Islet precursor cell (in vitro differentiated cells): ENCODE measurements at regions not wholly inside any gene's neighbourhood (a gene's known extent, or its start where the extent isn't known, plus 50 kb on each side); places are given as distances from the start of the nearest gene placed in this dataset.
A peak's percentile ranks its signal among the peaks of the same experiment; 100 is the strongest.

Experiments
- DNase-seq: peaks from one replicate; pipeline ENCODE4 v3.0.0-alpha.2; 2018

DNA sequence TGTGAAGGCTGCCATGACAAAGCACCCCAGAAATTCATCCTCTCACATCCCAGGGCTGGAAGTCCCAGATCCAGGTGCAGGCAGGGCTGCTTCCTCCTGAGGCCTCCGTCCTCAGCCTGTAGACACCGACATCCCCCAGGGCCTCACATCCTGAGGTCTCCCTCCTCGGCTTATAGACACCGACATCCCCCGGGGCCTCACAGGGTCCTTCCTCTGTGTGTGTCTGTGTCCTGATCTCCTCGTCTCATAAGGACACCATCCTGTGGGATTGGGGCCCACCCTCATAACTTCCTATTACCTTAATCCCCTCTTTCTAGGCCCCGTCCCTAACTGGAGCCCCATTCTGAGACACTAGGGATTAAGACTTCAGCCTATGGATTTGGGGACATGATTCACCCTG is 92.0 kb upstream of the SNTG2 start:
- peak; percentile 45 for DNase-seq

DNA sequence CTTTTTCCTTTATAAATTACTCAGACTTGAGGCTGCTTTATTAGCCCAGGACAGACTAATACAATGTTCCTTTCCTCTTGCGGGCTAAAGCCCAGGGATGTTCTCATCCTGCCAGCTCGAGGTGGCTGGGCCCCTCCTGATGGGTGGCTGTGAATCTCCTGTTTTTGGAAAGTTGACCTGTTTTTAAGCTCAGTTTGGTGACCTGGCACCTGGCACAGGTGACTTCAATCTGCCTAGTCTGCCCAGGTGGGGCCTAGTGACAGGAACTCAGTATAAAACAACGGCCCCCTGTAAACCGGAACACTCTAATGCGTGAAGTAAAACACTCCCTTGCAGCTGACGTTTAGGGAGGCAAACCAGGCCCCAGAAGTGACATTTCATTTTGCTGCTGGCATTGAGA is 92.7 kb upstream of the SNTG2 start:
- peak; percentile 31 for DNase-seq

DNA sequence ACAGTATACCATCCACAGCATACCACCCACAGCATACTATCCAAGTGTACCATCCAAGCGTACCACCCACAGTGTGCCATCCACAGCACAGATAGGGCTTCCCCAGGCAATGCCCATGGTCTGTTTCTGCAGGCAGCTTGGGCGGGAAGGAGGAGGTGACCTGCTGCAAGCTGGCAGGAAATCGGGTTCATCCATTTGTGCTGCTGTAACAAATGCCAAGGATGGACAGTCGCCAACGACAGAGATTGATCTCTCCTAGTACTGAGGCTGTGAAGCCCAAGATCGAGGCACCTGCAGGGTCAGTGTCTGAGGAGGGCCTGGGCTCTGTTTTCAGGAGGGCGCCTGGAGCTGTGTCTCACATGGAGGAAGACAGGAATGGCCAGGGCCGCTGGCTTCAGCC is 93.6 kb upstream of the SNTG2 start:
- no peak for DNase-seq

DNA sequence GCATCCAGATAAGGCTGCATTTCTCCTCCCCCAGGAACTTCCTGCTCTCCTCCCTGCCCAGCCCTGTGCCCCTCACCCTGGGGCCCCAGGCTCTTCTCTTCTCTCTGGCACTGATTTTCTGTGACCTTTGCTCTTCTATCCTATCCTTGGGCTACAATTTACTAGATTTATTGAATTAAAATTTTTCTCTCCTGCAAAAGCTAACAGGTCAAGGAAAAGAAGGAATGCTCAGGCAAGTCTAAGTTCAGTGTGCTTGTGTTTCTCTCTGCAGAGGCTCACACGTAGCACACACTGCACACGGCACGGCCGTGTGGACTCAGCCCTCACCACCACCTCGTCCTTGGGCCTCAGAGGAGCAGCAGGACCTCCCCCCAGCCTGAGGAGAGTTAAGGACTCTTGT is 94.2 kb upstream of the SNTG2 start:
- no peak for DNase-seq

DNA sequence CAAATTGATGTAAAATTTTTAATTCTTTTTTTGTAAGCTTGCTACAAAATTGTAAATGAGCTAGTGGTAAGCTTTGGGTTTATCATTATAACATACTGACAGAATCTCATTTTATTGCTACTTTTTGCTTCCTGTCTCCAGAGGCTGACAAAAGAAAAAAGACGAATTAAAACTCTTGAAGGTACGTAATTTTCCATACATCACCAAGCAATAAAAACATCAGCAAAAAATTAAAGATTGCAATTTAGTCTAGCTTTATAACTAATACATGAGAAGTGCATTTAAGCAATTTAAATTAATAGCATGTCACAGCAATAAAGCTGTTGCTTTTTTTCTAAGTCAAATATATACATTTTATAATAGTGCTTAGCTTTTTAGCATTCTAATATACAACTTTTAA is 94.6 kb upstream of the SNTG2 start:
- DNase-seq, result no peak

DNA sequence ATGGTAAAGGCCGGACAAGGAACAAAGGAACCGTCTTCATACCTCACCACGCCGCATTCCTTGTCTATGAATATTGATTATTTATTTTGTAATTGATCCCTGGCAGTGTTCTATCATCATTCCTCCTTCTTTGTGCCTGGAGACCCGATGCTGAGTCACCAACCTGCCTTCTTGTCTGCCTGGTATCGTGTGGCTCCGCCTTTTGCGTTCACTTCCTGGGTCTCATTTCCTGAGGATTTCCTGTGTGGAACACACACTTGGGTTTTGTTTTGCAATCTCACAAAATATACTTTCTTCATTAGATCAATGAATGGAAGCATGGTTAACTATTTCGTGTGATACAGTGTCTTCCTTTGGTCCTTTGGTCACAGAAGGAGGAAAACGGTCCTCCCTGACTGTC is 95.5 kb upstream of the SNTG2 start:
- no peak for DNase-seq

DNA sequence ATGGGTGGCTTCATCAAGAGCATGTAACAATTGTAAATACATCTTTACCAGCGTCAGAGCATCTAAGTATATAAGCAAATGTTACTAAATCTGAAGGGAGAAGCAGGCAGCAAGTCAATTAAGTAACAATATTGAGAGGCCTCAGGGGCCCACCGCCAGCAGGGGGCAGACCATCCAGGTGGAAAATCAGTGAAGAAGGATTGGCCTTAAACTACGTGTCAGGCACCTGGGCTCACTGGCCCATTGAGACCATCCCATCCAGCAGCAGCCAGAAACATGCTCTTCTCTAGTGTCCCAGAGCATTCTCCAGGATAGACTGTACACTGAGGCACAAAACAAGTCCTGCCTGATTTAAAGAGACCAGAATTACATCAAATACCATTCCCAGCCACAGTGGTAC is 96.2 kb upstream of the SNTG2 start:
- DNase-seq, result peak; percentile 77

DNA sequence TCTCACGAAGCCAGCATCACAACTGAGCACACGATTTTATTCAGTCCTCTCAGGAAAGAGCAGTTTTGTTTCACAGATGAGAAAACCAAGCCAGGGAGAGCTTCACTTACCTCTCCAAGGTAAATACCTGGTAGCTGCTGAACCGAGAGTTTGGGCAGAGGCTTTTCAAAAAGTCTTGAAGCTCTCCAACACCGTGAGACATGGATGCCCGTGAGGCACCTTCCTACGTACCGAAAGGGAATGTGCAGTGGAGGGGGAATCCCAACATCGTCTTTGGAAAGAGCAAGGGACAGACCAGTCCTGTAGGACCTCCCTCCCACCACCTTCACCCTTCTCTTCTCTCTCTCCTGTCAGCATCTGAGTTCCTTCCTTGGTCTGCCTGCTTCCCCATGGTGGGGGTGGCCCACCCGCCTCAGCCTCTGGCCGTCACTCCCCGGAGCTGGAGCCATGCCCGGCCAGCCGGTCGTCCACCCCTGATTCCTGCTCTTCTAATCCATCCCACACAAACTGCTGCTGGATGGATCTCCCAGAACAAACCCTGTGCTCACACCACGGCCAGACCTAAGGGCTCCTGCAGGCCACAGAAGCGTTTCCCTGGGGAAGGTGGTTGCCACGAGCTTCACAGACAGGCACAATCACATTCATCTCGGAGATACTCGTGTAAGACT is 97.3 kb upstream of the SNTG2 start:
- DNase-seq, result peak; percentile 30

DNA sequence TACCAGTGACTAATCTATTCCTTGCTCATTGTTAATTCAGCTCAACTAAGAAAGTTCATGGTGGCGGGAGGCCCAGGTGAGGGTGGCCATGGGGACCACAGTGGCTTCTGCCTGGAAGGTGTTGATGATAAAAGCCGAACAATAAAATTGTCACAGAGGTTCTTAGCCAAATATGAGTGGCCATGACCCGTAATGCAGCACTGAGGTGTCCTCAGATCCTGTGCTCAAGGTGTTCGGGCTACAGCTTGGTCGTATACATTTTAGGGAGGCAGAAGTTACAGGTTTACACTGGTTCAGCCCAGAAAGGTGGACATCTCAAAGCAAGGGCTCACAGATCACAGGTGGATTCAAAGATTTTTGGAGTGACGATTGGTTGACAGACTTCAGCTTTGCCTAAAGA is 98.5 kb upstream of the SNTG2 start:
- peak; percentile 29 for DNase-seq

DNA sequence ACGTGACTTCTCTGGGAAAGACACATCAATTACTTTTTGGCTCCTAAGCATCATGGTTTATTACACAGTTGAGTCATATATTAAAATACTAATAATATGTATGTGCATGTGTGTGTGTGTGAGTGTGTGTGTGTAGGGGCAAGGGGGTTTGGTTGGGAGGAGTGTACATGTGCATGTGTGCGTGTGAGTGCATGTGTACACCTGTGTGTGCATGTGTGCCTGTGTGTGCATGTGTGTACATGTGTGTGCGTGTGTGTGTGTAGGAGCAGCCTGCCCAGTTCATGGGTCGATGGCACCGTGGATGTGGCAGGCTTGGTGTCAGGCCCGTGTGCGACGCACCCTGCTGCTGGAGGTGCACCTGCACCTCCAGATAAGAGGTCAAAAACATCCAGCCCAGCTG is 99.0 kb upstream of the SNTG2 start:
- no peak for DNase-seq

DNA sequence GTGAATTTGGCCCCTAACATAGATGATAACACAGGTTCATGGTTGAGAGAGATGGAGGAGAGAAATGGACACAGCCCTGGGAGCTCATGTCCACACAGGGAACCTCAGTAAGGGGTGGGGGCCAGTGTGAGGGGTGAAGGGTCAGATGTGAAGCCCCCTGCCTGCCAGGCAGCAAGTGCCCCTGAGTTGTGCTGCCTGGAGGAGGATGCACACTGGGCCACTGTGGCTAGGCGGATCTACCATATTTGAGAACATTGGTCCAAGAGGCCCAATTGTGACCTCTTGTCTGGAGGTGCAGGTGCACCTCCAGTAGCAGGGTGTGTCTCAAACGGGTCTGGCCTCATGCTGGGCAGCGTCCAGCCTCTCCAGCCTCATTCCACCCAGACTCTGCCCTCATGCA is 99.6 kb upstream of the SNTG2 start:
- no peak for DNase-seq

DNA sequence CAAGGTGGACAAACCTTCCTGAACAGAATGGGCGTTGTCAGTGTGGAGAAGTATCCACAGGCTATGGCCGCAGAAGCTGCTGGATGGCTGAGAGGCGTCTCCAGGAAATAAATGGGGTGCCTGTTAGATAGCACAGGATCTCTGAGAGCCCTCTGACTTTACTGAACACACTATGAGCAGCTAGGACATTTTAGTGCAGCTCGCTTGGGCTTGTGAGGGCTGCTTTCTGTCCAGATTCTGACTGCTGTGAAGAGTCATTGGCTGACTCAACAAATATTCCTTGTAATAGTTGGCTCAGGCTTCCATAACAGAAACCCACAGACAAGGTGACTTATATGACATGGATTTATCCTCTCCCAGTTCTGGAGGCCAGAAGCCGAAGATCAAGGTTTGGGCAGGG is 100.2 kb upstream of the SNTG2 start:
- DNase-seq, result no peak

DNA sequence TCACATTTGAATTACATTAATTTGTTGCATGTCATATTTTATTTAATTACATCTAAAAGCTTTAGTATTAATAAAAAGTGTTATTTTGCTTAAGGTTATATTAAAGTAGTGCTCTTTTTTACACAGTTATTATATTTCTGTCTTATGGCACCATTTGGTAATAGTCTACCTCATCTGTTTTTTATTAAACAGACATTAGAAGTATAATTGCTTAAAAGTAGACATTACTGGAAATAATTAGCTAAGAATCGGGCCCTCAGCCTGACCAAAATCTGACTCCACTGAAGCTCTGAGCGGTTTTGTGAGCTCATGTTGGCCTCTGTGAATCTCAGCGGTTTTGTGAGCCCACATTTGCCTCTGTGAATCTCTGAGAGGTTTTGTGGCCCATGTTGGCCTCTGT is 102.5 kb upstream of the SNTG2 start:
- DNase-seq, result no peak

DNA sequence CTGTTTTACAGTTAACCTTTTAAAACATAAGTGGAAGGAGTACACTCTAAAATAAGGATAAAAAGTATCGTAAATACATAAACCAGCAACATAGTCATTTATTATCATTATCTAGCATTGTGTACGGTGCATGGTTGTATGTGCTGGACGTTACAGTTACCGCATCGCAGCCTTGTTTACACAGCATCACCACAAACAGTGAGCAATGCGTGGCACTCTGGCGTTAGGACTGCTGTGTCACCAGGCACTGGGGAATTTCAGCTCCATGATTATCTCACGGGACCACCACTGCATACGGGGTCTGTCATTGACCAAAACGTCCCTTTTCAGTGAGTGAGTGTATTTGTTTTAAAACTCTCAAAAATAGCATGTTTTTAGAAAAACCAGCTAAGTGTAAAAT is 103.0 kb upstream of the SNTG2 start:
- DNase-seq, result peak; percentile 11

DNA sequence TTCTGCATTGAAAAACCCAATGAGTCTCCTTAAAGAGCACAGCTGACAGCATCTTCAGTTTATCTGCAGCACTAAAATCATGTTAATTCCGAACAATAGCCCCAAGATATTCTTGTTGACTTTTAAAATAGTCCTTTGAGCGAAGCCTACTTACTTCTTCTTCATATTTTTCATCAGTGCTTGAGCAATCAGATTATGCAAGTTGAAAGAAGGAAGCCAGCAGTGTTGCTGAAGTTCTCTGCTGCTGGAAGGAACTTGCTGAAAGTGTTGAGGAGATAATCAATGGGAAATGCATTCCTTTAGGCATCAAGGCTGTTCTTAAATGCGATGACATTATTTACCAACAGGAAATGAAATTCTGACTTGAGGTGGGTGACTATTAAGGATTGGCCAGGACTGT is 105.9 kb upstream of the SNTG2 start:
- DNase-seq, result no peak

DNA sequence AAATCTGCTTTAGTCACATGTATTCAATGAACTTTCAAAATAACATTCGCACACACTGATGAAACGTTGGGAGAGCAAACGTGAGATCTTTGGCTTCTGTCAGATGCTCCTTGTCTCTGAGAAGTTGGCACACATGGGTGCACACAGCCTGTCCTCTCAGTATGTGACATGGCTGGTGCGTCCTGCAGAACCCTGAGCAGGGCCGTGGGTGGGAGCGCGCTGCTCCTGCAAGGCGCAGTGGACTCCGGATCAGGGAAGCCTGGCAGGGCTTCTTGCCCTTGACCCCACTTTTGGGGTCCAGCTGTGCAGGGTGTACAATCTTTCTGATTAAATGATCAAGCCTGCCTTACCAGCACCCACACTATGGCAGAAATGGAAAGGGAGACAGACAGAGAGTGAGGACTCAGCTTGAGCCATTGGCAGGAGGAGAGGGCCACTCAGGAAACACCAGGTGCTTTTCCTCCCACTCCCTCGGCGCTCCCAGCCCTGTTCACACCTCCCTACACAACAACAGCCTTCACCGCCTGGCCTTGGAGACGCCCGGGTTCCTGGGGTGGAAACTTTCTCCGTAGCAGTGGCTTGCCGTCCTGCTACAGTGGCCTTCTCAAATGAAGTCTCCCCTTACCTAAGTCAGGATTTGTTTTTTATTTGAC is 108.4 kb upstream of the SNTG2 start:
- DNase-seq, result peak; percentile 35

DNA sequence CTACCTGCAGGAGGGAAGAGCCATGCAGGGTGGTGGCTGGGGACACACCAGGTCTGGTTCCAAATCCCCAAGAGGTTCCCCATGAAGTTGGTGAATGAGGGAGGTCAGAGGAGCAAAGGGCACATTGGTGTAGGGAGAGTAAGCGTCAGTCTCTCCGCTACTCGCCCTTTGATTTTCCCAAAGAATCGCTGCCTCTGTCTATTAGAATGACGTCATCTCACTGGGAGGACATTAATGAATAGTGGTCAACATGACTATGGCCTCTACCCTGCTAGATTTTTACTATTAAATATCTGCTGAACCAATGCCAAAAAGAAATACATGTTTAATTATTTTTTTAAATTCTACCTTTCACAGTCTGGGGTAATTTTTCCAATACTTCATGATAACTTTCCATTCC is 109.6 kb upstream of the SNTG2 start:
- DNase-seq, result no peak

DNA sequence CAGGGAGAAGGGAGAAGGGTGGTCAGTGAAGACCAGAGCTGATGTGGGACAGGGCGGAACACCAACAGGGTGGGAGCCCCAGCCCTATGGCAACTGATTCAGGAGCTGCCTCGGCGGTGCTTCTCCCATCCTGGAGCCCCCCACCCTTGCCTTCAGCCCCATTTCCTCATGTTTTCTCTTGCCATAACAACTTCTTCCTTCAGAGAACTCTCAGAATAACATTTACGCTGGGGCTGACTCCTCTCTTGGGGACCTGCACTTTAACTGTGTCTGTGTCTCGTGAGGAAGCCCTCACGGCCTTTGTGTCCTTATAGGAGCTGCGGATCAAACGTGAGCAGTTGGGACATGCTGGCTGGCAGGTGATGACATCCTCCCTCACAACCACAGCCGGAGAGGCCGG is 116.4 kb upstream of the SNTG2 start:
- no peak for DNase-seq

DNA sequence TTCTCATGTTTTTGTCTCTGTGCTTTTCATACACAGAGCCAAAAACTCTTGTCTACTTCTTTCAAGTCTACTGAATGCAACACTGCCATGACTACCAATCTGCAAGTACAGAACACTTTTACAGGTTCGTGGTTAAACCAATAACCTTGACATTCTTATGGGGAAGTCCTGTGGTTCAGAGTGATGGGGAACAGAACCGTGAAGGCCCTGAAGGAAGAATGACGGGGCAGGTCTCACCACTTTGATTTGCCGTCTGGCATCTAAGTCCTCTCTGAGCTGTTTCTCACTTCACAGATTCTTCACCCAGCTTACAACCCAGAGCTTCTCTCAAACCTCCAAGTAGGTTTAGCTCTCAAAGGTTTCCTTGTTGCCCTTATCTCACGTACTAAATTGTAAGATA is 117.5 kb upstream of the SNTG2 start:
- no peak for DNase-seq

DNA sequence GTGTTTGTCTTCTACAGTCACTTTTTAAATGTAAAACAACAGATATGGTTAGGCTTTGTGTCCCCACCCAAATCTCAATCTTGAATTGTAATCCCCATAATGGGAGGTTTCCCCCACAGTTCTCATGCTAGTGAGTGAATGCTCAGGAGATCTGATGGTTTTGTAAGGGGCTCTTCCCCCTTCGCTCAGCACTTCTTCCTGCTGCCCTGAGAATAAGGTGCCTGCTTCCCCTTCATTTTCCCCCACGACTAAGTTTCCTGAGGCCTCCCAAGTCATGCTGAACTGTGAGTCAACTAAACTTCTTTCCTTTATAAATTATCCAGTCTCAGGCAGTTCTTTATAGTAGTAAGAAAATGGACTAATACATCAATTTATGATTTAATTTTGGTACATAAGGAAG is 118.0 kb upstream of the SNTG2 start:
- DNase-seq, result no peak

DNA sequence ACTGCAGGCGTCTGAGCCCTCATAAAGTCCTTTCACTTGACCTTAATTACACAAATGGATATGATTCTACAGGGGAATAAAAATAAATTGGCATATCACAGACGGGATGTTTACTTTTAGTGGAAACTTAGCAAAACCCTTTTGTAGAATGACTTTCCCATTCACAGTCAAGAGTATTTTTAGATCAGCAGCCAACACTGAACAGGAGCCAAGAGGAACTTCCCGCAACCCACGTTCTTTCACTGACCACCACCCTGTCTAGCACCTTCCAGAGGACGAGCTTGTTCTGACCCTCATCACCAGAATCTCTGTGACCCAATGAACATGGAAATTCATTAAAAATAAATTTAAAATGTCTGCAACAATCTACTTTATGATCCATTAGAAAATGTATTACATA is 119.0 kb upstream of the SNTG2 start:
- no peak for DNase-seq

DNA sequence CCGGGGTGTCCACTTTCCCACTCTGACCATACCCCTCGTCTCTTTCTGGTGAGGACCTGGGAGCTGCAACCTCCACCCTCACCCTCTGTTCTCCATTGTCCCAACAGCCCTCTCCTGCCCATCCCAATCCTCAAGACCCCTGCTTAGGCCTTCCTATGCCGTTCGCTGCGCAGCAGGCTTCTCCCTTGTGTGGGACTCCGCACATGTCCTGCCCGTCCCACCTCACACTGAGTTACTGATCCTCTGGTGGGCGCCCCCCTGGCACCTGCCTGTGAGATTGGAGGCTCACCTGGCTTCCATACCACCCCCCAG is 119.5 kb upstream of the SNTG2 start:
- no peak for DNase-seq

DNA sequence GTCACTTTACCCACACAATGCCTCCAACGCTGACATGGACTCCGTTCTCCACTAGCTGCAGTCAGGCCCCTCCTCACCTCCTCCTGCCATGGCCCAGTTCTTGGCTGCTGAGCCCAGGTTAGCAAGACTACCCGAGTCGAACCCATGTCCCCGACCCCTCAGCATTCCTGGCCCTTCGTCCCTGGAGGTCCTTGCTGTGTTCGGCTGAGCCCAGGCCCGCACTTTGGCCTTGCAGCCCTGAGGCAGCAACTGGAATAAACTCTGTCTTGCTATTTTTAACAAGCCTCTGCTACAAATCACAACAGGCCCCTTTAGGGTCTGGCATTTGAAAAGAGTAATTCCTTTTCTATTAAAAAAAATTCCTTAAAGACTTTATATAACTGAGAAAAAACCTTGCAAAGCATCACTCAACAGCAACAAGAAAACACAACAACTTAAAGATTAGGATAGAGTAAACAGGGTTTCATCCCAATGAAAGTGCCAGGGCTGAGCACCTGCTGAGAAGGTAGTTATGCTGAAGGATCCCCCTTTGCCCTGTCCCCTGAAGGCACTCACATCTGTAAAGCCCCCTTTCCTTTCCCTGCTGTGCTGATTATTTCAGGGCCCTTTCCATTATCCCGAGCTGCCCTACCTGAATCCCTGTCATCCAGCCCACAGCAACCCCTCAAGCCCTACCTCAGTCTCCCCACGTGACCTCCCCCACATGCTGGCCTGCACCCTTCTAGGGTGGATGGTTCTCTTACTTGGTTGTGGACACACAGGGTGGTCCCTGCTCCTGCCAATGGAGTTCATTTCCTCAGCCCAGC is 120.0 kb upstream of the SNTG2 start:
- no peak for DNase-seq

DNA sequence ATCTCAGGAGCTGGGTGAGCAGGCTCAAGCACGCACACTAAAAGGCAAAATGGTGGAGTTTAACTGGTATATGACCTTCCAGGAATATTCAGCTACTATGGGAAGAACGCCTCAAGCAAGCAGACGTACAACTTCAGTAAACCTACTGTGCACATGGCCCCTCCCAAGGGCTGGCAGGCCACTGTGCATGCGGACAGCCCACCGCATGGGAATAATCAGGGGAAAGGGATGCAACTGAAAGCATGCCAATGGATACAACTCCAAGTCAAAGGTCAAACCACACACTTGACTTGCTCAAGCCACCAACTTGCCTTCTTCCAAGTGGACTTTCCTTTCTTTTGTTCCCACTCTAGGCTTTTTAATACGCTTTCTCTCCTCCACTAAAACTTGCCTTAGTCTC is 121.6 kb upstream of the SNTG2 start:
- DNase-seq, result no peak

DNA sequence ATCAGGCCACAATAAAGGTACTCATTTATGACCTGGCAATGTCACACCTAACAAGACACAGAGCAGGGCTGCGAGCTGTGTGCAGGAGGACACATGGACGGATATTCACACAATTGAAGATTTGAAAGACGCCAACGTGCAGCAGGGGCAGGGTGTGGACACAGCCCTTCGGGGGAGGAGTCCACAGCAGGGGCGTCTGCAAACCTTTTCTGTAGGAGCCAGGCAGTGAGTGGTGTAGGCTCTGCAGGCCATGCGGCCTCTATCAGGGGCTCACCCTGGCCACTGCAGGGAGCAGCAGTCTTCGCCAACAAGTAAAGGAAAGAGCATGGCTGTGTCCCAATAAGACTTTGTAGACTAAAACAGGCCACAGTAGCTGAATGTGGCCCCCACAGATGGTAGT is 125.7 kb upstream of the SNTG2 start:
- DNase-seq, result no peak
